ENCODE measurements at regions not wholly inside any gene's neighbourhood (a gene's known extent, or its start where the extent isn't known, plus 50 kb on each side); places are given as distances from the start of the nearest gene placed in this dataset.

DNA sequence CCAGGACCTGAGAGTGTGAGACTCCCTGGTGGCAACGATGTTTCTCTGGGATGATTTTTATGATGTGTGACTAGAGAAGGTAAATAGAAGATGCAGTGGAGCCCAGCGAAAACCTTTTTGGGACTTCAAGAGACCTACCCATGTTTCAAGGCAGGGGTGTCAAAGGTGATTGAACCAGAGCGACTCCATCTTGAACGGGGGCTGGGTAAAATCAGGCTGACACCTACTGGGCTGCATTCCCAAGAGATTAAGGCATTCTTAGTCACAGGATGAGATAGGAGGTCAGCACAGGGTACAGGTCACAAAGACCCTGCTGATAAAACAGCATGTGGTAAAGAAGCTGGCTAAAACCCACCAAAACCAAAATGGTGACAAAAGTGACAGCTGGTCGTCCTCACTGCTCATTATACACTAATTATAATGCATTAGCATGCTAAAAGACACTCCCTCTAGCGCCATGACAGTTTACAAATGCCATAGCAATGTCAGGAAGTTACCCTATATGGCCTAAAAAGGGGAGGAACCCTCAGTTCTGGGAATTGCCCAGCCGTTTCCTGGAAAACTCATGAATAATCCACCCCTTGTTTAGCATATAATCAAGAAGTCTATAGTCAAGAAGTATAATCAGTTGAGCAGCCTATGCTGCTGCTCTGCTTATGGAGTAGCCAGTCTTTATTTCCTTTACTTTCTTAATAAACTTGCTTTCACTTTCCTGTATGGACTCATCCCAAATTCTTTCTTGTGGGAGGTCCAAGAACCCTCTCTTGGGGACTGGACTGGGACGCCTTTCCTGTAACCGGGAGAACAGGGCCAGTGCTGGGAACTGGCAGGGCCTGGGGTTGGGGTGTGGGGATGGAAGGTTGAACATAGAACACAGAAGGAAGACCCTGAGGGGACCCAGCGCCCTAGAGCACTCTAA lies 526.4 kb downstream of the QKI start (continued):
- TF ChIP-seq, protein P1, sequence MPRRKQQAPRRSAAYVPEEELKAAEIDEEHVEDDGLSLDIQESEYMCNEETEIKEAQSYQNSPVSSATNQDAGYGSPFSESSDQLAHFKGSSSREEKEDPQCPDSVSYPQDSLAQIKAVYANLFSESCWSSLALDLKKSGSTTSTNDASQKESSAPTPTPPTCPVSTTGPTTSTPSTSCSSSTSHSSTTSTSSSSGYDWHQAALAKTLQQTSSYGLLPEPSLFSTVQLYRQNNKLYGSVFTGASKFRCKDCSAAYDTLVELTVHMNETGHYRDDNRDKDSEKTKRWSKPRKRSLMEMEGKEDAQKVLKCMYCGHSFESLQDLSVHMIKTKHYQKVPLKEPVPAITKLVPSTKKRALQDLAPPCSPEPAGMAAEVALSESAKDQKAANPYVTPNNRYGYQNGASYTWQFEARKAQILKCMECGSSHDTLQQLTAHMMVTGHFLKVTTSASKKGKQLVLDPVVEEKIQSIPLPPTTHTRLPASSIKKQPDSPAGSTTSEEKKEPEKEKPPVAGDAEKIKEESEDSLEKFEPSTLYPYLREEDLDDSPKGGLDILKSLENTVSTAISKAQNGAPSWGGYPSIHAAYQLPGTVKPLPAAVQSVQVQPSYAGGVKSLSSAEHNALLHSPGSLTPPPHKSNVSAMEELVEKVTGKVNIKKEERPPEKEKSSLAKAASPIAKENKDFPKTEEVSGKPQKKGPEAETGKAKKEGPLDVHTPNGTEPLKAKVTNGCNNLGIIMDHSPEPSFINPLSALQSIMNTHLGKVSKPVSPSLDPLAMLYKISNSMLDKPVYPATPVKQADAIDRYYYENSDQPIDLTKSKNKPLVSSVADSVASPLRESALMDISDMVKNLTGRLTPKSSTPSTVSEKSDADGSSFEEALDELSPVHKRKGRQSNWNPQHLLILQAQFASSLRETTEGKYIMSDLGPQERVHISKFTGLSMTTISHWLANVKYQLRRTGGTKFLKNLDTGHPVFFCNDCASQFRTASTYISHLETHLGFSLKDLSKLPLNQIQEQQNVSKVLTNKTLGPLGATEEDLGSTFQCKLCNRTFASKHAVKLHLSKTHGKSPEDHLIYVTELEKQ (CRISPR knock-in tag; IDR thresholded peaks at IDR 0.05): peak; percentile 78
- TF ChIP-seq, protein P2, sequence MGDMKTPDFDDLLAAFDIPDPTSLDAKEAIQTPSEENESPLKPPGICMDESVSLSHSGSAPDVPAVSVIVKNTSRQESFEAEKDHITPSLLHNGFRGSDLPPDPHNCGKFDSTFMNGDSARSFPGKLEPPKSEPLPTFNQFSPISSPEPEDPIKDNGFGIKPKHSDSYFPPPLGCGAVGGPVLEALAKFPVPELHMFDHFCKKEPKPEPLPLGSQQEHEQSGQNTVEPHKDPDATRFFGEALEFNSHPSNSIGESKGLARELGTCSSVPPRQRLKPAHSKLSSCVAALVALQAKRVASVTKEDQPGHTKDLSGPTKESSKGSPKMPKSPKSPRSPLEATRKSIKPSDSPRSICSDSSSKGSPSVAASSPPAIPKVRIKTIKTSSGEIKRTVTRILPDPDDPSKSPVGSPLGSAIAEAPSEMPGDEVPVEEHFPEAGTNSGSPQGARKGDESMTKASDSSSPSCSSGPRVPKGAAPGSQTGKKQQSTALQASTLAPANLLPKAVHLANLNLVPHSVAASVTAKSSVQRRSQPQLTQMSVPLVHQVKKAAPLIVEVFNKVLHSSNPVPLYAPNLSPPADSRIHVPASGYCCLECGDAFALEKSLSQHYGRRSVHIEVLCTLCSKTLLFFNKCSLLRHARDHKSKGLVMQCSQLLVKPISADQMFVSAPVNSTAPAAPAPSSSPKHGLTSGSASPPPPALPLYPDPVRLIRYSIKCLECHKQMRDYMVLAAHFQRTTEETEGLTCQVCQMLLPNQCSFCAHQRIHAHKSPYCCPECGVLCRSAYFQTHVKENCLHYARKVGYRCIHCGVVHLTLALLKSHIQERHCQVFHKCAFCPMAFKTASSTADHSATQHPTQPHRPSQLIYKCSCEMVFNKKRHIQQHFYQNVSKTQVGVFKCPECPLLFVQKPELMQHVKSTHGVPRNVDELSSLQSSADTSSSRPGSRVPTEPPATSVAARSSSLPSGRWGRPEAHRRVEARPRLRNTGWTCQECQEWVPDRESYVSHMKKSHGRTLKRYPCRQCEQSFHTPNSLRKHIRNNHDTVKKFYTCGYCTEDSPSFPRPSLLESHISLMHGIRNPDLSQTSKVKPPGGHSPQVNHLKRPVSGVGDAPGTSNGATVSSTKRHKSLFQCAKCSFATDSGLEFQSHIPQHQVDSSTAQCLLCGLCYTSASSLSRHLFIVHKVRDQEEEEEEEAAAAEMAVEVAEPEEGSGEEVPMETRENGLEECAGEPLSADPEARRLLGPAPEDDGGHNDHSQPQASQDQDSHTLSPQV (IDR thresholded peaks at IDR 0.05): no peak
- TF ChIP-seq MAFG (tag; conservative IDR thresholded peaks at IDR 0.05) (no peak), DMBX1 (CRISPR knock-in tag; IDR thresholded peaks at IDR 0.05; ENCODE audit: borderline replicate concordance) (peak; percentile 97; the same call in 1 of the 2 replicates), HDAC8 (tag; IDR thresholded peaks at IDR 0.05) (peak; percentile 79; the same call in 1 of the 2 replicates), NFXL1 (CRISPR knock-in tag; IDR thresholded peaks at IDR 0.05) (peak; percentile 79), MCM3 (IDR thresholded peaks at IDR 0.05) (no peak), ZFP36 (IDR thresholded peaks at IDR 0.05; ENCODE audit: low read depth, low read length, partially characterized antibody) (no peak), ZNF175 (CRISPR knock-in tag; IDR thresholded peaks at IDR 0.05; ENCODE audit: low read depth) (peak; percentile 86), ZSCAN32 (CRISPR knock-in tag; IDR thresholded peaks at IDR 0.05) (peak; percentile 70; the same call in 1 of the 2 replicates)
- TF ChIP-seq, protein P3, sequence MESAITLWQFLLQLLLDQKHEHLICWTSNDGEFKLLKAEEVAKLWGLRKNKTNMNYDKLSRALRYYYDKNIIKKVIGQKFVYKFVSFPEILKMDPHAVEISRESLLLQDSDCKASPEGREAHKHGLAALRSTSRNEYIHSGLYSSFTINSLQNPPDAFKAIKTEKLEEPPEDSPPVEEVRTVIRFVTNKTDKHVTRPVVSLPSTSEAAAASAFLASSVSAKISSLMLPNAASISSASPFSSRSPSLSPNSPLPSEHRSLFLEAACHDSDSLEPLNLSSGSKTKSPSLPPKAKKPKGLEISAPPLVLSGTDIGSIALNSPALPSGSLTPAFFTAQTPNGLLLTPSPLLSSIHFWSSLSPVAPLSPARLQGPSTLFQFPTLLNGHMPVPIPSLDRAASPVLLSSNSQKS (CRISPR knock-in tag; IDR thresholded peaks at IDR 0.05): peak; percentile 36; the same call in 1 of the 2 replicates
- TF ChIP-seq, protein P4, sequence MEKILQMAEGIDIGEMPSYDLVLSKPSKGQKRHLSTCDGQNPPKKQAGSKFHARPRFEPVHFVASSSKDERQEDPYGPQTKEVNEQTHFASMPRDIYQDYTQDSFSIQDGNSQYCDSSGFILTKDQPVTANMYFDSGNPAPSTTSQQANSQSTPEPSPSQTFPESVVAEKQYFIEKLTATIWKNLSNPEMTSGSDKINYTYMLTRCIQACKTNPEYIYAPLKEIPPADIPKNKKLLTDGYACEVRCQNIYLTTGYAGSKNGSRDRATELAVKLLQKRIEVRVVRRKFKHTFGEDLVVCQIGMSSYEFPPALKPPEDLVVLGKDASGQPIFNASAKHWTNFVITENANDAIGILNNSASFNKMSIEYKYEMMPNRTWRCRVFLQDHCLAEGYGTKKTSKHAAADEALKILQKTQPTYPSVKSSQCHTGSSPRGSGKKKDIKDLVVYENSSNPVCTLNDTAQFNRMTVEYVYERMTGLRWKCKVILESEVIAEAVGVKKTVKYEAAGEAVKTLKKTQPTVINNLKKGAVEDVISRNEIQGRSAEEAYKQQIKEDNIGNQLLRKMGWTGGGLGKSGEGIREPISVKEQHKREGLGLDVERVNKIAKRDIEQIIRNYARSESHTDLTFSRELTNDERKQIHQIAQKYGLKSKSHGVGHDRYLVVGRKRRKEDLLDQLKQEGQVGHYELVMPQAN (IDR thresholded peaks at IDR 0.05; ENCODE audit: borderline replicate concordance): no peak
- TF ChIP-seq, protein P5, sequence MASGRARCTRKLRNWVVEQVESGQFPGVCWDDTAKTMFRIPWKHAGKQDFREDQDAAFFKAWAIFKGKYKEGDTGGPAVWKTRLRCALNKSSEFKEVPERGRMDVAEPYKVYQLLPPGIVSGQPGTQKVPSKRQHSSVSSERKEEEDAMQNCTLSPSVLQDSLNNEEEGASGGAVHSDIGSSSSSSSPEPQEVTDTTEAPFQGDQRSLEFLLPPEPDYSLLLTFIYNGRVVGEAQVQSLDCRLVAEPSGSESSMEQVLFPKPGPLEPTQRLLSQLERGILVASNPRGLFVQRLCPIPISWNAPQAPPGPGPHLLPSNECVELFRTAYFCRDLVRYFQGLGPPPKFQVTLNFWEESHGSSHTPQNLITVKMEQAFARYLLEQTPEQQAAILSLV (tag; IDR thresholded peaks at IDR 0.05): peak; percentile 93

All from K562 (cell line).